Ishikawa (cell line): ENCODE measurements at regions not wholly inside any gene's neighbourhood (a gene's known extent, or its start where the extent isn't known, plus 50 kb on each side); places are given as distances from the start of the nearest gene placed in this dataset.

Source experiments
- CEBPB ChIP-seq: IDR thresholded peaks from 2 replicates; pipeline ENCODE4 v1.6.1; 2012
- CREB1 ChIP-seq: IDR thresholded peaks from 2 replicates; pipeline ENCODE4 v1.6.1; 2012; ENCODE audit warnings: low read depth
- EGR1 ChIP-seq: IDR thresholded peaks from 2 replicates; pipeline ENCODE4 v1.6.1; 2012
- EP300 ChIP-seq: IDR thresholded peaks from 2 replicates; pipeline ENCODE4 v1.6.1; 2012; ENCODE audit warnings: borderline replicate concordance
- FOXM1 ChIP-seq: IDR thresholded peaks from 2 replicates; pipeline ENCODE4 v1.6.1; 2012; ENCODE audit warnings: low read depth, borderline replicate concordance
- NFIC ChIP-seq: IDR thresholded peaks from 2 replicates; pipeline ENCODE4 v1.6.1; 2012
- RAD21 ChIP-seq: IDR thresholded peaks from 2 replicates; pipeline ENCODE4 v1.6.1; 2012; ENCODE audit warnings: low read depth
- TAF1 ChIP-seq: IDR thresholded peaks from 2 replicates; pipeline ENCODE4 v1.6.1; 2012; ENCODE audit warnings: low read depth, mild to moderate bottlenecking
- TCF12 ChIP-seq: IDR thresholded peaks from 2 replicates; pipeline ENCODE4 v1.6.1; 2012; ENCODE audit warnings: low read depth
- TEAD4 ChIP-seq: IDR thresholded peaks from 2 replicates; pipeline ENCODE4 v1.6.1; 2012
- YY1 ChIP-seq: IDR thresholded peaks from 2 replicates; pipeline ENCODE4 v1.6.1; 2012; ENCODE audit warnings: low read depth
- ZBTB7A ChIP-seq: IDR thresholded peaks from 2 replicates; pipeline ENCODE4 v1.6.1; 2012; ENCODE audit warnings: low read depth
- TF ChIP-seq, protein P1 (sequence below): IDR thresholded peaks from 2 replicates; pipeline ENCODE4 v1.6.1; 2012; ENCODE audit warnings: low read depth, mild to moderate bottlenecking
- TF ChIP-seq, protein P2 (sequence below): IDR thresholded peaks from 2 replicates; pipeline ENCODE4 v1.6.1; 2012
- TF ChIP-seq, protein P3 (sequence below): IDR thresholded peaks from 2 replicates; pipeline ENCODE4 v1.6.1; 2012

DNA sequence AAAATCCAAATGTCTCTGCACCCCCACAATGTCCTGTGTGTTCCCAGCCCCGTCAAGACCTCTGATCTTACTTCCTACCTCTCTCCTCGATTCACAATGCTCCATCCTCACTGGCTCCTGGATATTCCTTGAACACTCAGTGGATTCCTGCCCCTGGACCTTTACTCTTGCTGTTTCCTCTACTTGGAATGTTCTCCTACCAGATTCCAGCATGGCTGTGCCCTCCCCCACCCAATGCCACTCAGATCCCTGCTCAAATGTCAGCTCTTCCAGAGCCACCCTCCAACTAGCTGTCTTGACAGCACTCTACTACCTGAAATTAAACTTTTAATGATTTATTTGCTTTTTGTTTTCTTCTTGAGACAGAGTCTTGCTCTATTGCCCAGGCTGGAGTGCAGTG is 107.4 kb downstream of the KLF5 start:
- TF ChIP-seq ZBTB7A (no peak), NFIC (no peak), FOXM1 (no peak), EGR1 (no peak)
- TF ChIP-seq, protein P1, sequence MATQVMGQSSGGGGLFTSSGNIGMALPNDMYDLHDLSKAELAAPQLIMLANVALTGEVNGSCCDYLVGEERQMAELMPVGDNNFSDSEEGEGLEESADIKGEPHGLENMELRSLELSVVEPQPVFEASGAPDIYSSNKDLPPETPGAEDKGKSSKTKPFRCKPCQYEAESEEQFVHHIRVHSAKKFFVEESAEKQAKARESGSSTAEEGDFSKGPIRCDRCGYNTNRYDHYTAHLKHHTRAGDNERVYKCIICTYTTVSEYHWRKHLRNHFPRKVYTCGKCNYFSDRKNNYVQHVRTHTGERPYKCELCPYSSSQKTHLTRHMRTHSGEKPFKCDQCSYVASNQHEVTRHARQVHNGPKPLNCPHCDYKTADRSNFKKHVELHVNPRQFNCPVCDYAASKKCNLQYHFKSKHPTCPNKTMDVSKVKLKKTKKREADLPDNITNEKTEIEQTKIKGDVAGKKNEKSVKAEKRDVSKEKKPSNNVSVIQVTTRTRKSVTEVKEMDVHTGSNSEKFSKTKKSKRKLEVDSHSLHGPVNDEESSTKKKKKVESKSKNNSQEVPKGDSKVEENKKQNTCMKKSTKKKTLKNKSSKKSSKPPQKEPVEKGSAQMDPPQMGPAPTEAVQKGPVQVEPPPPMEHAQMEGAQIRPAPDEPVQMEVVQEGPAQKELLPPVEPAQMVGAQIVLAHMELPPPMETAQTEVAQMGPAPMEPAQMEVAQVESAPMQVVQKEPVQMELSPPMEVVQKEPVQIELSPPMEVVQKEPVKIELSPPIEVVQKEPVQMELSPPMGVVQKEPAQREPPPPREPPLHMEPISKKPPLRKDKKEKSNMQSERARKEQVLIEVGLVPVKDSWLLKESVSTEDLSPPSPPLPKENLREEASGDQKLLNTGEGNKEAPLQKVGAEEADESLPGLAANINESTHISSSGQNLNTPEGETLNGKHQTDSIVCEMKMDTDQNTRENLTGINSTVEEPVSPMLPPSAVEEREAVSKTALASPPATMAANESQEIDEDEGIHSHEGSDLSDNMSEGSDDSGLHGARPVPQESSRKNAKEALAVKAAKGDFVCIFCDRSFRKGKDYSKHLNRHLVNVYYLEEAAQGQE: no peak
- TF ChIP-seq, protein P2, sequence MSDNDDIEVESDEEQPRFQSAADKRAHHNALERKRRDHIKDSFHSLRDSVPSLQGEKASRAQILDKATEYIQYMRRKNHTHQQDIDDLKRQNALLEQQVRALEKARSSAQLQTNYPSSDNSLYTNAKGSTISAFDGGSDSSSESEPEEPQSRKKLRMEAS: no peak

DNA sequence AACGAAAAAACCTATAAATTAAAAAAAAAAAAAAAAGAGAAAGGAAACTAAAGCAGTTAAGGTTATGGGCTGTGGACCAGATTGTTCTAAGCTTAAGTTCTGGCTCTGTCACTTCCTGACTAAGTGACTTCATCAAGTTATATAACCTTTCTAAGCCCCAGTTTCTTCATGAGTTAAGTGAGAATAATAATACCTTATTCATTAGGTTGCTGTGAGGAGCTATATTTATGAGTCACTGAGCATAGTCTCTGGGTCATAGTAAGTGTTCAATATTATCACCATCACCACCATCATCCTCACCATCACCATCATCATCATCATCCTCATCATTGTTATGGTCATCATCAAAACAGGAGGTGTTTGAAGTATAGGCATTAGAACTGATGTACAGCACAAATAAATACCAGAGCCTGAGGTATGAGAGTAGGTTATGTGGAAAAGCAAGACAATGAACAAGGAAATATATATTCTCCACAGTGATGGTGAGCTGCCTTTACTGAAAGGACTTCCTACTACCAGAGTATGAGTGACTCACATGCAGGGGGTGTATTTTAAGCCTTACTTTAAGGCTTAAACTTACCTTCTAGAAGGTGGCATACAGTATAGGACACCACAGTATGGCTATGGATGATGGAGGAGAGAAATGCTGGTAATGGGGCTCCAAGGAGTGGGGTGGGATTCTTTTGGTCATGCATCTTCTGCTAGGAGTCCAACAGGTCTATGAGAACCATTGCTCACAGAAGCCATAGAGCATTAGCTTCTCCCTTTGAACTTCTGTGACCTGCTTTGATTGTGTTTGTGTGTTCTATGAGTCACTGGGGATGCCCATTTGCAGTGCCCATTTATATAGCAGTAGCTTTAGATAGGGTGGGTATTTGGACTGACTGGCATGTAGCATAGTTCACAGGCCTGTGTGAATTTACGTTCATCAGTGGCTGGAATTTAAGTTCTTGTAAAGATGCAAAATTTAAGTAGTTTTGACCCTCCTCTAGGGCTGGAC is 104.4 kb downstream of the KLF5 start:
- no peak for TF ChIP-seq FOXM1
- TF ChIP-seq EP300: no peak
- no peak for TF ChIP-seq ZBTB7A
- TF ChIP-seq, protein P2: no peak
- no peak for TF ChIP-seq NFIC
- no peak for TF ChIP-seq RAD21
- TF ChIP-seq CREB1: no peak
- no peak for TF ChIP-seq CEBPB
- TF ChIP-seq, protein P1: no peak
- TF ChIP-seq TCF12: no peak
- TF ChIP-seq, protein P3, sequence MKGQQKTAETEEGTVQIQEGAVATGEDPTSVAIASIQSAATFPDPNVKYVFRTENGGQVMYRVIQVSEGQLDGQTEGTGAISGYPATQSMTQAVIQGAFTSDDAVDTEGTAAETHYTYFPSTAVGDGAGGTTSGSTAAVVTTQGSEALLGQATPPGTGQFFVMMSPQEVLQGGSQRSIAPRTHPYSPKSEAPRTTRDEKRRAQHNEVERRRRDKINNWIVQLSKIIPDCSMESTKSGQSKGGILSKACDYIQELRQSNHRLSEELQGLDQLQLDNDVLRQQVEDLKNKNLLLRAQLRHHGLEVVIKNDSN: no peak

DNA sequence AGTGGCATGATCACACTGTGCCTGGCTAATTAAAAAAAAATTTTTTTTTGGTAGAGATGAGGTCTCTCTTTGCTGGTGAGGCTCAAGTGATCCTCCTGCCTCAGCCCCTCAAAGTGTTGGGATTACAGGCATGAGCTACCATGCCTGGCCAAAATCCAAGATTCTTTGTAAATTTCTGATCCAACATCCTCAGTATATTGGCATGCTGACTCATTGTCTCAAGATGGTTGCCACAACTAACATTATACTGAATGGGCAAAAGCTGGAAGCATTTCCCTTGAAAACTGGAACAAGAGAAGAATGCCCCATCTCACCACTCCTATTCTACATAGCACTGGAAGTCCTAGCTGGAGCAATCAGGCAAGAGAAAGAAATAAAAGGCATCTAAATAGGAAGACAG is 100.0 kb downstream of the KLF5 start:
- TF ChIP-seq TEAD4: no peak
- TF ChIP-seq CREB1: no peak
- TF ChIP-seq YY1: no peak
- TF ChIP-seq FOXM1: no peak
- no peak for TF ChIP-seq CEBPB
- no peak for TF ChIP-seq TAF1
- no peak for TF ChIP-seq EGR1
- TF ChIP-seq, protein P1: no peak
- TF ChIP-seq ZBTB7A: no peak
- no peak for TF ChIP-seq EP300
- TF ChIP-seq, protein P3: no peak
- no peak for TF ChIP-seq NFIC
- no peak for TF ChIP-seq RAD21
- TF ChIP-seq TCF12: no peak
- TF ChIP-seq, protein P2: no peak

DNA sequence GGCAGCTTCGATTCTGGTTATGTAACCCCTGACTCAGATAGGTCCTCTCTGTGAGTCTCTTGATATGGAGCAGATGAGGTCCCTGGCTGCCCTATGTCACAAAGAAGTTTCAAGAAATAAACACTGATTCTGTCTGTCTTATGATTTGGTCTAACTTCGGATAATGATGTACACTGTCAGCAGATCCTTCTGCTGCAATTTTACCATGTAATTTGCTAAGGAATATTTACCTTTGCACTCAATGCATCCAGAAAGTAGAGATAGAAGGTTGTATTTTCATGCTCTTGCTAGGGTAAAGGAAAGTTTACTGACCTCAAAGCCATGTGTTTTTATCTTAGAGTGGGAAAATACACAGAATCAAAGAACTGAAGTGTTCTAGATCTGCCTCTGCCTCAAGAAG is 98.2 kb downstream of the KLF5 start:
- TF ChIP-seq, protein P3: no peak
- TF ChIP-seq, protein P2: no peak
- no peak for TF ChIP-seq YY1
- no peak for TF ChIP-seq TAF1
- TF ChIP-seq ZBTB7A: no peak
- no peak for TF ChIP-seq TEAD4
- no peak for TF ChIP-seq RAD21
- TF ChIP-seq TCF12: no peak
- TF ChIP-seq NFIC: no peak
- no peak for TF ChIP-seq EP300
- no peak for TF ChIP-seq CREB1
